ENCODE measurements at regions not wholly inside any gene's neighbourhood (a gene's known extent, or its start where the extent isn't known, plus 50 kb on each side); places are given as distances from the start of the nearest gene placed in this dataset.

DNA sequence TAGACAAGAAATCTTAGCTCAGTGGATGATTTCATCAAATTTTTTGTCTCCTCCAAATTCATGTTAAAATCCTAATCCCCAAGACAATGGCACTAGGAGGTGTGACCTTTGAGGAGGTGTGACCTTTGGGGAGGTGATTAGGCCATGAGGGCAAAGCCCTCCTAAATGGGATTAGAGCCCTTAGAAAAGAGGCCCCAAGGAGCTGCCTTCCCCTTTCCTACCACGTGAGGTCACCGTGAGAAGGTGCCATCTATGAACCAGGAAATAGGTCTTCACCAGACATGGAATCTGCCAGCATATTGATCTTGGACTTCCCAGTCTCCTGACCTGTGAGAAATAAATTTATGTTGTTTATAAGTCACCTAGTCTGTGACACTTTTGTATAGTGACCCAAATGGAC lies 138.7 kb downstream of the TRIM29 start:
- no peak overlapping the region for H3K4me3 ChIP-seq (ENCODE audit: low read depth in 1 of 3, low read length in 3 of 3)
- H3K9me3 ChIP-seq (ENCODE audit: control insufficient read depth in 4 of 4, low read length in 3 of 4), result peaks cover 0 to 5% (median 2%) of the 10 kb centered on the region in 4 donors
- H3K27me3 ChIP-seq (ENCODE audit: control insufficient read depth in 4 of 4, insufficient read depth in 4 of 4, low read length in 3 of 4), result peaks cover 0 to under 1% (median 0%) of the 10 kb centered on the region in 4 donors
- H3K4me1 ChIP-seq (ENCODE audit: control insufficient read depth in 4 of 4, insufficient read depth in 4 of 4, low read length in 3 of 4), result no peaks in the 10 kb centered on the region
- H3K27ac ChIP-seq (ENCODE audit: low read depth in 1 of 2, low read length in 2 of 2), result no peak overlapping the region
- no peaks in the 10 kb centered on the region for H3K36me3 ChIP-seq (ENCODE audit: control insufficient read depth in 4 of 4, insufficient read depth in 3 of 4, low read depth in 1 of 4, low read length in 3 of 4)
- H3K9ac ChIP-seq (ENCODE audit: low read depth in 1 of 2, low read length in 2 of 2), result no peak overlapping the region
- DNase-seq (ENCODE audit: low spot score), result no peak
- TF ChIP-seq HNF4G (IDR thresholded peaks at IDR 0.05) (no peak), YY1 (IDR thresholded peaks at IDR 0.05) (no peak), RXRA (IDR thresholded peaks at IDR 0.05) (no peak), RAD21 (IDR thresholded peaks at IDR 0.05) (no peak), GABPA (IDR thresholded peaks at IDR 0.05 in 1 of 2, conservative IDR thresholded peaks at IDR 0.05 in 1 of 2) (no peak), FOXA1 (IDR thresholded peaks at IDR 0.05) (no peak), EGR1 (IDR thresholded peaks at IDR 0.05; ENCODE audit: low read depth in 2 of 2) (no peak), TAF1 (conservative IDR thresholded peaks at IDR 0.05) (no peak), NR2F2 (IDR thresholded peaks at IDR 0.05) (no peak), HNF4A (conservative IDR thresholded peaks at IDR 0.05) (no peak), SP1 (IDR thresholded peaks at IDR 0.05) (no peak), JUND (IDR thresholded peaks at IDR 0.05) (no peak), FOXA2 (IDR thresholded peaks at IDR 0.05) (no peak)
- TF ChIP-seq, protein P1, sequence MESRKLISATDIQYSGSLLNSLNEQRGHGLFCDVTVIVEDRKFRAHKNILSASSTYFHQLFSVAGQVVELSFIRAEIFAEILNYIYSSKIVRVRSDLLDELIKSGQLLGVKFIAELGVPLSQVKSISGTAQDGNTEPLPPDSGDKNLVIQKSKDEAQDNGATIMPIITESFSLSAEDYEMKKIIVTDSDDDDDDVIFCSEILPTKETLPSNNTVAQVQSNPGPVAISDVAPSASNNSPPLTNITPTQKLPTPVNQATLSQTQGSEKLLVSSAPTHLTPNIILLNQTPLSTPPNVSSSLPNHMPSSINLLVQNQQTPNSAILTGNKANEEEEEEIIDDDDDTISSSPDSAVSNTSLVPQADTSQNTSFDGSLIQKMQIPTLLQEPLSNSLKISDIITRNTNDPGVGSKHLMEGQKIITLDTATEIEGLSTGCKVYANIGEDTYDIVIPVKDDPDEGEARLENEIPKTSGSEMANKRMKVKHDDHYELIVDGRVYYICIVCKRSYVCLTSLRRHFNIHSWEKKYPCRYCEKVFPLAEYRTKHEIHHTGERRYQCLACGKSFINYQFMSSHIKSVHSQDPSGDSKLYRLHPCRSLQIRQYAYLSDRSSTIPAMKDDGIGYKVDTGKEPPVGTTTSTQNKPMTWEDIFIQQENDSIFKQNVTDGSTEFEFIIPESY (IDR thresholded peaks at IDR 0.05), result no peak
- TF ChIP-seq, protein P2, sequence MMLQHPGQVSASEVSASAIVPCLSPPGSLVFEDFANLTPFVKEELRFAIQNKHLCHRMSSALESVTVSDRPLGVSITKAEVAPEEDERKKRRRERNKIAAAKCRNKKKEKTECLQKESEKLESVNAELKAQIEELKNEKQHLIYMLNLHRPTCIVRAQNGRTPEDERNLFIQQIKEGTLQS (IDR thresholded peaks at IDR 0.05), result no peak
- TF ChIP-seq, protein P3, sequence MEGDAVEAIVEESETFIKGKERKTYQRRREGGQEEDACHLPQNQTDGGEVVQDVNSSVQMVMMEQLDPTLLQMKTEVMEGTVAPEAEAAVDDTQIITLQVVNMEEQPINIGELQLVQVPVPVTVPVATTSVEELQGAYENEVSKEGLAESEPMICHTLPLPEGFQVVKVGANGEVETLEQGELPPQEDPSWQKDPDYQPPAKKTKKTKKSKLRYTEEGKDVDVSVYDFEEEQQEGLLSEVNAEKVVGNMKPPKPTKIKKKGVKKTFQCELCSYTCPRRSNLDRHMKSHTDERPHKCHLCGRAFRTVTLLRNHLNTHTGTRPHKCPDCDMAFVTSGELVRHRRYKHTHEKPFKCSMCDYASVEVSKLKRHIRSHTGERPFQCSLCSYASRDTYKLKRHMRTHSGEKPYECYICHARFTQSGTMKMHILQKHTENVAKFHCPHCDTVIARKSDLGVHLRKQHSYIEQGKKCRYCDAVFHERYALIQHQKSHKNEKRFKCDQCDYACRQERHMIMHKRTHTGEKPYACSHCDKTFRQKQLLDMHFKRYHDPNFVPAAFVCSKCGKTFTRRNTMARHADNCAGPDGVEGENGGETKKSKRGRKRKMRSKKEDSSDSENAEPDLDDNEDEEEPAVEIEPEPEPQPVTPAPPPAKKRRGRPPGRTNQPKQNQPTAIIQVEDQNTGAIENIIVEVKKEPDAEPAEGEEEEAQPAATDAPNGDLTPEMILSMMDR (IDR thresholded peaks at IDR 0.05; ENCODE audit: low read depth, low read length, missing input control), result no peak
- TF ChIP-seq, protein P4, sequence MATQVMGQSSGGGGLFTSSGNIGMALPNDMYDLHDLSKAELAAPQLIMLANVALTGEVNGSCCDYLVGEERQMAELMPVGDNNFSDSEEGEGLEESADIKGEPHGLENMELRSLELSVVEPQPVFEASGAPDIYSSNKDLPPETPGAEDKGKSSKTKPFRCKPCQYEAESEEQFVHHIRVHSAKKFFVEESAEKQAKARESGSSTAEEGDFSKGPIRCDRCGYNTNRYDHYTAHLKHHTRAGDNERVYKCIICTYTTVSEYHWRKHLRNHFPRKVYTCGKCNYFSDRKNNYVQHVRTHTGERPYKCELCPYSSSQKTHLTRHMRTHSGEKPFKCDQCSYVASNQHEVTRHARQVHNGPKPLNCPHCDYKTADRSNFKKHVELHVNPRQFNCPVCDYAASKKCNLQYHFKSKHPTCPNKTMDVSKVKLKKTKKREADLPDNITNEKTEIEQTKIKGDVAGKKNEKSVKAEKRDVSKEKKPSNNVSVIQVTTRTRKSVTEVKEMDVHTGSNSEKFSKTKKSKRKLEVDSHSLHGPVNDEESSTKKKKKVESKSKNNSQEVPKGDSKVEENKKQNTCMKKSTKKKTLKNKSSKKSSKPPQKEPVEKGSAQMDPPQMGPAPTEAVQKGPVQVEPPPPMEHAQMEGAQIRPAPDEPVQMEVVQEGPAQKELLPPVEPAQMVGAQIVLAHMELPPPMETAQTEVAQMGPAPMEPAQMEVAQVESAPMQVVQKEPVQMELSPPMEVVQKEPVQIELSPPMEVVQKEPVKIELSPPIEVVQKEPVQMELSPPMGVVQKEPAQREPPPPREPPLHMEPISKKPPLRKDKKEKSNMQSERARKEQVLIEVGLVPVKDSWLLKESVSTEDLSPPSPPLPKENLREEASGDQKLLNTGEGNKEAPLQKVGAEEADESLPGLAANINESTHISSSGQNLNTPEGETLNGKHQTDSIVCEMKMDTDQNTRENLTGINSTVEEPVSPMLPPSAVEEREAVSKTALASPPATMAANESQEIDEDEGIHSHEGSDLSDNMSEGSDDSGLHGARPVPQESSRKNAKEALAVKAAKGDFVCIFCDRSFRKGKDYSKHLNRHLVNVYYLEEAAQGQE (IDR thresholded peaks at IDR 0.05), result no peak
- TF ChIP-seq, protein P5, sequence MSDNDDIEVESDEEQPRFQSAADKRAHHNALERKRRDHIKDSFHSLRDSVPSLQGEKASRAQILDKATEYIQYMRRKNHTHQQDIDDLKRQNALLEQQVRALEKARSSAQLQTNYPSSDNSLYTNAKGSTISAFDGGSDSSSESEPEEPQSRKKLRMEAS (IDR thresholded peaks at IDR 0.05), result no peak
- WGBS, result 54% methylated on average over 2 of the region's 2 CpGs

Measured in liver (tissue), 8 donors.